HCT116 (cell line): ENCODE measurements at regions not wholly inside any gene's neighbourhood (a gene's known extent, or its start where the extent isn't known, plus 50 kb on each side); places are given as distances from the start of the nearest gene placed in this dataset.

ENCODE experiments used
- ATAC-seq: fragments of 200-7000 bp; cut with Tn5 transposase; 2 replicates; pipeline ENCODE4 v1.9.1; 2020; ENCODE audit warnings: mild to moderate bottlenecking, moderate library complexity
- BruUV-seq: library from RNA; stranded (reverse); fragments of 400-500 nt; replicated peaks from 2 replicates; lab custom pipeline; 2021; lab: Mats Ljungman, UMichigan
- CTCF ChIA-PET: fragments of 300-600 bp; sonication (Branson Sonifier 250); formaldehyde crosslinking; loops from one replicate; lab custom pipeline; 2021; ENCODE audit warnings: antibody characterized with exemption; lab: Charles Lee
- POLR2A ChIA-PET: fragments of 300-600, 350-600 bp; sonication (Branson Sonifier 250); formaldehyde crosslinking; loops from one replicate; lab custom pipeline; 2021; ENCODE audit warnings: antibody characterized with exemption; lab: Charles Lee
- RAD21 ChIA-PET, 2 experiments: fragments of 300-600 bp; sonication (Branson Sonifier 250); formaldehyde crosslinking; loops; one replicate each; lab custom pipeline; 2023; ENCODE audit warnings: low total read pairs in 2 of 2; ENCODE audit not compliant: uncharacterized antibody in 2 of 2, unreplicated experiment in 2 of 2, low non-redundant PET in 1 of 2; lab: Charles Lee
- DNase-seq: peaks from one replicate; pipeline ENCODE4 v3.0.0-alpha.2; 2010; ENCODE audit warnings: low read depth, low spot score
- H2AFZ ChIP-seq: fragments of 200-600 bp; shearing (Covaris generic), sonication (generic); 2 replicates; pipeline ENCODE4 v1.6.1; 2017; ENCODE audit warnings: low read depth, mixed run types, mixed read lengths, antibody characterized with exemption, low read length; ENCODE audit not compliant: poor library complexity, severe bottlenecking
- H3K27ac ChIP-seq: 2 replicates; pipeline ENCODE4 v1.5.1; 2012; ENCODE audit warnings: low read depth, low read length
- H3K27me3 ChIP-seq: fragments of 200-600 bp; sonication (generic); 2 replicates; pipeline ENCODE4 v1.6.1; 2016; ENCODE audit warnings: mixed run types, low read length, mixed read lengths; ENCODE audit not compliant: insufficient read depth
- H3K36me3 ChIP-seq, 2 experiments: fragments of 200-500 bp in 1 of 2; fragments of 200-600 bp in 1 of 2; sonication (Bioruptor generic) in 1 of 2; sonication (generic) in 1 of 2; 2 replicates each; pipeline versions ENCODE4 v1.5.1 to v1.6.1; 2014 to 2016; ENCODE audit warnings: low read length in 2 of 2, inconsistent platforms in 1 of 2, mixed read lengths in 1 of 2, mixed run types in 1 of 2; ENCODE audit not compliant: insufficient read depth in 2 of 2, control insufficient read depth in 1 of 2
- H3K4me1 ChIP-seq, 2 experiments: fragments of 200-600 bp in 1 of 2; sonication (generic) in 1 of 2; 2 replicates each; pipeline versions ENCODE4 v1.5.1 to v1.6.1; 2012 to 2017; ENCODE audit warnings: low read length in 2 of 2, inconsistent platforms in 1 of 2, mild to moderate bottlenecking in 1 of 2, mixed read lengths in 1 of 2, mixed run types in 1 of 2, moderate library complexity in 1 of 2; ENCODE audit not compliant: insufficient read depth in 2 of 2, control insufficient read depth in 1 of 2
- H3K4me2 ChIP-seq: fragments of 200-600 bp; sonication (generic); 2 replicates; pipeline ENCODE4 v1.6.1; 2017; ENCODE audit warnings: mixed run types, low read length, mixed read lengths
- H3K4me3 ChIP-seq, 2 experiments: fragments of 200-600 bp in 1 of 2; sonication (generic) in 1 of 2; replicated peaks in 1 of 2; 2 replicates each; pipeline ENCODE4 v1.5.1; 2011 to 2016; ENCODE audit warnings: low read length in 2 of 2, control low read depth in 1 of 2, low read depth in 1 of 2, mild to moderate bottlenecking in 1 of 2, mixed read lengths in 1 of 2, mixed run types in 1 of 2
- H3K79me2 ChIP-seq: fragments of 200-600 bp; sonication (generic); 2 replicates; pipeline ENCODE4 v1.6.1; 2017; ENCODE audit warnings: mild to moderate bottlenecking, mixed run types, low read length, moderate library complexity, mixed read lengths; ENCODE audit not compliant: insufficient read depth
- H3K9ac ChIP-seq: fragments of 200-600 bp; sonication (generic); 2 replicates; pipeline ENCODE4 v1.6.1; 2016; ENCODE audit warnings: low read length, mixed read lengths
- H3K9me2 ChIP-seq: fragments of 200-600 bp; sonication (generic), shearing (Covaris generic); 2 replicates; pipeline ENCODE4 v1.6.1; 2017; ENCODE audit warnings: mixed run types, mild to moderate bottlenecking, moderate library complexity; ENCODE audit not compliant: insufficient read depth
- H3K9me3 ChIP-seq, 2 experiments: fragments of 200-500 bp in 1 of 2; fragments of 200-600 bp in 1 of 2; sonication (Bioruptor generic) in 1 of 2; sonication (generic) in 1 of 2; 2 replicates each; pipeline ENCODE4 v1.6.1; 2014 to 2017; ENCODE audit warnings: low read length in 2 of 2, mixed read lengths in 2 of 2, inconsistent platforms in 1 of 2, low read depth in 1 of 2, mild to moderate bottlenecking in 1 of 2, mixed run types in 1 of 2, moderate library complexity in 1 of 2; ENCODE audit not compliant: control insufficient read depth in 1 of 2, insufficient read depth in 1 of 2
- H4K20me1 ChIP-seq: fragments of 200-600 bp; sonication (generic), shearing (Covaris generic); 2 replicates; pipeline ENCODE4 v1.6.1; 2017; ENCODE audit warnings: mixed run types, mild to moderate bottlenecking, moderate library complexity; ENCODE audit not compliant: insufficient read depth
- ATF3 ChIP-seq: IDR thresholded peaks from 2 replicates; pipeline ENCODE4 v1.6.1; 2012
- CBX3 ChIP-seq: IDR thresholded peaks from 2 replicates; pipeline ENCODE4 v1.6.1; 2012; ENCODE audit warnings: low read depth
- CEBPB ChIP-seq: IDR thresholded peaks from 2 replicates; pipeline ENCODE4 v1.6.1; 2012; ENCODE audit warnings: low read depth
- CTCF ChIP-seq, 3 experiments: fragments of 200-600 bp in 1 of 3; sonication (generic) in 1 of 3; IDR thresholded peaks in 2 of 3; conservative IDR thresholded peaks in 1 of 3; 2 replicates each; pipeline ENCODE4 v1.5.1; 2012 to 2017; ENCODE audit warnings: low read depth in 2 of 3, low read length in 2 of 3, antibody characterized with exemption in 1 of 3, borderline replicate concordance in 1 of 3, control low read depth in 1 of 3, mild to moderate bottlenecking in 1 of 3, mixed read lengths in 1 of 3, mixed run types in 1 of 3, moderate library complexity in 1 of 3; ENCODE audit not compliant: insufficient read depth in 1 of 3
- ELF1 ChIP-seq: IDR thresholded peaks from 2 replicates; pipeline ENCODE4 v1.6.1; 2012; ENCODE audit warnings: low read depth, borderline replicate concordance
- EZH2 ChIP-seq: fragments of 200-600 bp; sonication (generic); IDR thresholded peaks from 2 replicates; pipeline ENCODE4 v1.6.1; 2017; ENCODE audit warnings: antibody characterized with exemption, mixed run types
- EZH2phosphoT487 ChIP-seq: fragments of 200-600 bp; IDR thresholded peaks from 2 replicates; pipeline ENCODE4 v1.6.1; 2018; ENCODE audit warnings: antibody characterized with exemption, borderline replicate concordance
- FOSL1 ChIP-seq: IDR thresholded peaks from 2 replicates; pipeline ENCODE4 v1.6.1; 2012; ENCODE audit warnings: low read depth
- JUND ChIP-seq: IDR thresholded peaks from 2 replicates; pipeline ENCODE4 v1.6.1; 2012
- MAX ChIP-seq: IDR thresholded peaks from 2 replicates; pipeline ENCODE4 v1.6.1; 2012
- POLR2A ChIP-seq: IDR thresholded peaks from 2 replicates; pipeline ENCODE4 v1.7.0; 2011; ENCODE audit warnings: borderline replicate concordance; ENCODE audit not compliant: insufficient read depth, insufficient read length; ENCODE audit errors: extremely low read depth
- POLR2AphosphoS5 ChIP-seq: IDR thresholded peaks from 2 replicates; pipeline ENCODE4 v1.6.1; 2011; ENCODE audit warnings: mild to moderate bottlenecking, low read depth, low read length, moderate library complexity
- RAD21 ChIP-seq: IDR thresholded peaks from 2 replicates; pipeline ENCODE4 v1.6.1; 2012; ENCODE audit warnings: low read depth, mild to moderate bottlenecking
- REST ChIP-seq: IDR thresholded peaks from 2 replicates; pipeline ENCODE4 v1.6.1; 2012; ENCODE audit warnings: low read depth
- SP1 ChIP-seq: IDR thresholded peaks from 2 replicates; pipeline ENCODE4 v1.6.1; 2012; ENCODE audit warnings: low read depth
- SRF ChIP-seq: IDR thresholded peaks from 2 replicates; pipeline ENCODE4 v1.6.1; 2012; ENCODE audit warnings: low read depth
- ZBTB33 ChIP-seq: IDR thresholded peaks from 2 replicates; pipeline ENCODE4 v1.6.1; 2011; ENCODE audit warnings: mild to moderate bottlenecking, low read length, moderate library complexity; ENCODE audit not compliant: insufficient replicate concordance; ENCODE audit errors: extremely low read depth
- ZFX ChIP-seq: fragments of 450-650 bp; IDR thresholded peaks from 2 replicates; pipeline ENCODE4 v1.6.1; 2017
- ZNF274 ChIP-seq: fragments of 200-500 bp; sonication (Bioruptor generic); IDR thresholded peaks from 2 replicates; pipeline ENCODE4 v1.6.1; 2014; ENCODE audit warnings: mild to moderate bottlenecking, low read depth, low read length, inconsistent platforms
- intact Hi-C: fragments of 100-400 bp; cut with micrococcal nuclease; formaldehyde crosslinking; loops from 2 replicates; pipeline ENCODE4 v1.10.0; 2022

GRCh38 chr2:12824351-12824777, 107.6 kb downstream of the TRIB2 start:
- Histone ChIP-seq H3K4me1 (peaks cover 0 to 19% of the 10 kb centered on the region in 2 experiments; a peak in 2 of 4 replicates), H2AFZ (no peak overlapping the region), H3K9me2 (no peaks in the 10 kb centered on the region), H3K27me3 (no peaks in the 10 kb centered on the region), H3K27ac (no peak overlapping the region), H4K20me1 (no peaks in the 10 kb centered on the region), H3K9ac (no peak overlapping the region), H3K4me3 (no peak overlapping the region), H3K79me2 (no peaks in the 10 kb centered on the region), H3K4me2 (0 out of 2 replicates have a peak overlapping the region, but pooled peaks have one; percentile 15), H3K36me3 (no peaks in the 10 kb centered on the region), H3K9me3 (no peaks in the 10 kb centered on the region)
- DNase-seq (no peak), ATAC-seq (peak; percentile 30)
- ChIA-PET RAD21 (no interaction called here), POLR2A (no interaction called here), CTCF (no interaction called here)
- TF ChIP-seq SRF, result no peak
- no peak for TF ChIP-seq ZNF274
- TF ChIP-seq CBX3, result no peak
- TF ChIP-seq JUND, result no peak
- no peak for TF ChIP-seq ZBTB33
- TF ChIP-seq POLR2AphosphoS5, result no peak
- TF ChIP-seq POLR2A, result no peak
- TF ChIP-seq ATF3, result no peak
- TF ChIP-seq EZH2, result no peak
- TF ChIP-seq SP1, result no peak
- TF ChIP-seq ZFX, result no peak
- no peak for TF ChIP-seq FOSL1
- TF ChIP-seq REST, result no peak
- TF ChIP-seq RAD21, result no peak
- TF ChIP-seq CTCF (IDR thresholded peaks at IDR 0.05 in 2 of 3, conservative IDR thresholded peaks at IDR 0.05 in 1 of 3; ENCODE audit: borderline replicate concordance in 1 of 3, insufficient read depth in 1 of 3, low read depth in 2 of 3, low read length in 2 of 3), result no peak
- no peak for TF ChIP-seq CEBPB
- TF ChIP-seq ELF1, result no peak
- no peak for TF ChIP-seq EZH2phosphoT487
- TF ChIP-seq MAX, result no peak
- intact Hi-C loops, result no loop called here
- no TSS peak for BruUV-seq
